Neuronal stem cell (in vitro differentiated cells): ENCODE measurements at regions not wholly inside any gene's neighbourhood (a gene's known extent, or its start where the extent isn't known, plus 50 kb on each side); places are given as distances from the start of the nearest gene placed in this dataset.
A peak's percentile ranks its signal among the peaks of the same experiment; 100 is the strongest.

Experiments used
- DNase-seq: peaks from one replicate; pipeline ENCODE4 v3.0.0-alpha.2; 2013; ENCODE audit warnings: low spot score
- H2AFZ ChIP-seq: one replicate; pipeline ENCODE4 v1.6.1; 2013; ENCODE audit warnings: mild to moderate bottlenecking, low read length, inconsistent platforms
- H2AK5ac ChIP-seq: 2 replicates; pipeline ENCODE4 v1.6.1; 2013; ENCODE audit warnings: low read depth, mild to moderate bottlenecking, inconsistent platforms, low read length, moderate library complexity, mixed read lengths
- H2BK120ac ChIP-seq: 2 replicates; pipeline ENCODE4 v1.6.1; 2013; ENCODE audit warnings: low read depth, mild to moderate bottlenecking, inconsistent platforms, low read length, moderate library complexity, mixed read lengths
- H2BK12ac ChIP-seq: one replicate; pipeline ENCODE4 v1.6.1; 2013; ENCODE audit warnings: low read length, inconsistent platforms
- H2BK15ac ChIP-seq: 2 replicates; pipeline ENCODE4 v1.6.1; 2013; ENCODE audit warnings: mild to moderate bottlenecking, low read length, inconsistent platforms, mixed read lengths
- H2BK5ac ChIP-seq: one replicate; pipeline ENCODE4 v1.6.1; 2013; ENCODE audit warnings: inconsistent platforms, mild to moderate bottlenecking, low read length, moderate library complexity
- H3K14ac ChIP-seq: one replicate; pipeline ENCODE4 v1.6.1; 2013; ENCODE audit warnings: low read length, inconsistent platforms
- H3K18ac ChIP-seq: 2 replicates; pipeline ENCODE4 v1.6.1; 2013; ENCODE audit warnings: low read length, inconsistent platforms
- H3K23ac ChIP-seq: 2 replicates; pipeline ENCODE4 v1.6.1; 2013; ENCODE audit warnings: low read depth, mild to moderate bottlenecking, mixed read lengths, low read length, inconsistent platforms; ENCODE audit not compliant: poor library complexity
- H3K27ac ChIP-seq: replicated peaks from 3 replicates; pipeline ENCODE4 v1.5.1; 2013; ENCODE audit warnings: low read length, inconsistent platforms
- H3K27me3 ChIP-seq, 3 experiments: 2 replicates each; pipeline ENCODE4 v1.6.1; 2013; ENCODE audit warnings: low read length in 3 of 3, mild to moderate bottlenecking in 2 of 3, inconsistent platforms in 1 of 3, low read depth in 1 of 3, mixed read lengths in 1 of 3, moderate library complexity in 1 of 3; ENCODE audit not compliant: control insufficient read depth in 3 of 3, insufficient read depth in 3 of 3
- H3K36me3 ChIP-seq, 2 donors: replicated peaks in 1 of 2; 2 replicates each; pipeline ENCODE4 v1.6.1; 2013; ENCODE audit warnings: low read length in 2 of 2; ENCODE audit not compliant: control insufficient read depth in 2 of 2, insufficient read depth in 2 of 2
- H3K4ac ChIP-seq: 2 replicates; pipeline ENCODE4 v1.6.1; 2013; ENCODE audit warnings: inconsistent platforms, mild to moderate bottlenecking, low read length, moderate library complexity
- H3K4me1 ChIP-seq, 2 donors: 1 replicate in 1 of 2; 2 replicates in 1 of 2; pipeline ENCODE4 v1.6.1; 2013; ENCODE audit warnings: low read length in 2 of 2, low read depth in 1 of 2; ENCODE audit not compliant: control insufficient read depth in 2 of 2, insufficient read depth in 1 of 2
- H3K4me2 ChIP-seq: one replicate; pipeline ENCODE4 v1.6.1; 2013; ENCODE audit warnings: mild to moderate bottlenecking, low read length, inconsistent platforms; ENCODE audit not compliant: insufficient read depth, poor library complexity, severe bottlenecking
- H3K4me3 ChIP-seq, 2 donors: 2 replicates each; pipeline ENCODE4 v1.5.1; 2013; ENCODE audit warnings: low read length in 2 of 2, mild to moderate bottlenecking in 2 of 2, inconsistent platforms in 1 of 2, moderate library complexity in 1 of 2
- H3K79me1 ChIP-seq: one replicate; pipeline ENCODE4 v1.6.1; 2013; ENCODE audit warnings: low read depth, mild to moderate bottlenecking, inconsistent platforms, low read length, moderate library complexity
- H3K9ac ChIP-seq: one replicate; pipeline ENCODE4 v1.6.1; 2013; ENCODE audit warnings: mild to moderate bottlenecking, low read depth, low read length, inconsistent platforms; ENCODE audit not compliant: poor library complexity
- H3K9me3 ChIP-seq, 2 donors: replicated peaks in 1 of 2; 2 replicates each; pipeline versions ENCODE3 to v1.6.1; 2013; ENCODE audit warnings: low read length in 2 of 2, mild to moderate bottlenecking in 2 of 2, inconsistent platforms in 1 of 2, low read depth in 1 of 2, mixed read lengths in 1 of 2, moderate library complexity in 1 of 2; ENCODE audit not compliant: control insufficient read depth in 2 of 2, insufficient read depth in 1 of 2
- H4K8ac ChIP-seq: one replicate; pipeline ENCODE4 v1.6.1; 2013; ENCODE audit warnings: low read depth, mild to moderate bottlenecking, inconsistent platforms, low read length, moderate library complexity
- H4K91ac ChIP-seq: one replicate; pipeline ENCODE4 v1.6.1; 2013; ENCODE audit warnings: low read length, low read depth, mild to moderate bottlenecking, inconsistent platforms; ENCODE audit not compliant: poor library complexity
- WGBS, 2 donors: extraction: QIAGEN DNeasy Blood & Tissue Kit; methylation state at CpG; one replicate each; pipeline ENCODE4 v1.1.7; 2013; ENCODE audit warnings: missing lambda C conversion rate in 2 of 2, mixed read lengths in 1 of 2; ENCODE audit not compliant: insufficient read length in 2 of 2, insufficient replicate concordance in 1 of 2; ENCODE audit errors: extremely low coverage in 2 of 2; 5-methylcytosine and 5-hydroxymethylcytosine counted together

GRCh38 chr3:147915057-147915456 is 505.9 kb downstream of the ZIC1 start:
- H2BK5ac ChIP-seq = no peak overlapping the region
- H2BK15ac ChIP-seq = no peak overlapping the region
- no peak overlapping the region for H2BK12ac ChIP-seq
- H3K4me3 ChIP-seq = no peak overlapping the region
- H3K9ac ChIP-seq = no peak overlapping the region
- no peak overlapping the region for H2BK120ac ChIP-seq
- no peaks in the 10 kb centered on the region for H3K36me3 ChIP-seq
- no peak overlapping the region for H3K14ac ChIP-seq
- H4K91ac ChIP-seq = no peak overlapping the region
- peaks cover 2 to 3% of the 10 kb centered on the region in 2 donors for H3K9me3 ChIP-seq
- no peak overlapping the region for H3K4me2 ChIP-seq
- H3K27me3 ChIP-seq = no peaks in the 10 kb centered on the region
- no peak overlapping the region for H3K18ac ChIP-seq
- H4K8ac ChIP-seq = no peak overlapping the region
- no peak for DNase-seq
- no peaks in the 10 kb centered on the region for H3K79me1 ChIP-seq
- H3K4me1 ChIP-seq = no peaks in the 10 kb centered on the region
- no peak overlapping the region for H3K23ac ChIP-seq
- no peak overlapping the region for H3K4ac ChIP-seq
- no peak overlapping the region for H3K27ac ChIP-seq
- H2AK5ac ChIP-seq = no peak overlapping the region
- no CpG with 5 or more reads among the region's 5 CpGs for WGBS, 2 donors
- no peak overlapping the region for H2AFZ ChIP-seq

- WGBS, 2 donors = no CpG with 5 or more reads among the region's 4 CpGs
- no peaks in the 10 kb centered on the region for H3K79me1 ChIP-seq
- no peak overlapping the region for H3K9ac ChIP-seq
- no peak overlapping the region for H3K14ac ChIP-seq
- H3K18ac ChIP-seq = no peak overlapping the region
- no peaks in the 10 kb centered on the region for H3K36me3 ChIP-seq
- H3K4ac ChIP-seq = no peak overlapping the region
- H2BK120ac ChIP-seq = no peak overlapping the region
- no peak overlapping the region for H4K8ac ChIP-seq
- H2BK12ac ChIP-seq = no peak overlapping the region
- no peak overlapping the region for H2BK15ac ChIP-seq
- no peak overlapping the region for H3K23ac ChIP-seq
- H2AK5ac ChIP-seq = no peak overlapping the region
- no peak for DNase-seq
- no peaks in the 10 kb centered on the region for H3K27me3 ChIP-seq
- no peak overlapping the region for H3K4me2 ChIP-seq
- no peaks in the 10 kb centered on the region for H3K4me1 ChIP-seq
- no peak overlapping the region for H2AFZ ChIP-seq
- H2BK5ac ChIP-seq = no peak overlapping the region
- H4K91ac ChIP-seq = no peak overlapping the region
- no peaks in the 10 kb centered on the region for H3K9me3 ChIP-seq
- no peak overlapping the region for H3K4me3 ChIP-seq
- H3K27ac ChIP-seq = no peak overlapping the region
These were observed 510.3 kb downstream of the ZIC1 start for GRCh38 chr3:147919496-147919895.

GRCh38 chr3:147921051-147921450 is 511.9 kb downstream of the ZIC1 start:
- Histone ChIP-seq H2BK15ac (no peak overlapping the region), H4K8ac (no peak overlapping the region), H2AK5ac (no peak overlapping the region), H3K4me3 (no peak overlapping the region), H3K36me3 (no peaks in the 10 kb centered on the region), H3K4ac (no peak overlapping the region), H3K4me2 (no peak overlapping the region), H3K79me1 (no peaks in the 10 kb centered on the region), H2BK120ac (no peak overlapping the region), H3K4me1 (no peaks in the 10 kb centered on the region), H3K18ac (no peak overlapping the region), H3K23ac (no peak overlapping the region), H3K27ac (no peak overlapping the region), H2BK5ac (no peak overlapping the region), H3K9me3 (no peaks in the 10 kb centered on the region), H3K27me3 (no peaks in the 10 kb centered on the region), H2BK12ac (no peak overlapping the region), H4K91ac (no peak overlapping the region), H3K9ac (no peak overlapping the region), H3K14ac (no peak overlapping the region), H2AFZ (peak overlapping the region; percentile 79)
- WGBS, 2 donors = no CpG with 5 or more reads among the region's 2 CpGs
- no peak for DNase-seq

- no peak overlapping the region for H2AK5ac ChIP-seq
- no peak overlapping the region for H3K14ac ChIP-seq
- H3K27ac ChIP-seq = no peak overlapping the region
- H3K4me2 ChIP-seq = no peak overlapping the region
- no peak overlapping the region for H4K8ac ChIP-seq
- no peaks in the 10 kb centered on the region for H3K27me3 ChIP-seq
- no peak overlapping the region for H2BK12ac ChIP-seq
- no peak overlapping the region for H2BK15ac ChIP-seq
- WGBS, 2 donors = no CpG with 5 or more reads among the region's 1 CpG
- no peak overlapping the region for H3K18ac ChIP-seq
- H2BK5ac ChIP-seq = no peak overlapping the region
- H4K91ac ChIP-seq = no peak overlapping the region
- no peaks in the 10 kb centered on the region for H3K79me1 ChIP-seq
- no peak overlapping the region for H3K23ac ChIP-seq
- no peak overlapping the region for H2BK120ac ChIP-seq
- peaks cover 0 to 2% of the 10 kb centered on the region in 2 donors for H3K4me1 ChIP-seq
- H3K4ac ChIP-seq = no peak overlapping the region
- H3K9me3 ChIP-seq = no peaks in the 10 kb centered on the region
- no peaks in the 10 kb centered on the region for H3K36me3 ChIP-seq
- no peak overlapping the region for H3K4me3 ChIP-seq
- H2AFZ ChIP-seq = no peak overlapping the region
- H3K9ac ChIP-seq = no peak overlapping the region
- no peak for DNase-seq
These were observed 515.6 kb downstream of the ZIC1 start for GRCh38 chr3:147924755-147925154.
